ENCODE measurements at regions not wholly inside any gene's neighbourhood (a gene's known extent, or its start where the extent isn't known, plus 50 kb on each side); places are given as distances from the start of the nearest gene placed in this dataset.
"Not testable (repeated sequence)": the region's sequence is repeated elsewhere in the genome, so short reads cannot be mapped to it uniquely, and the experiment has no call there.

- H3K27me3 Mint-ChIP-seq: no peaks in the 10 kb centered on the region
- no peak overlapping the region for H3K4me3 Mint-ChIP-seq
- no peak for DNase-seq
- no peaks in the 10 kb centered on the region for H3K36me3 Mint-ChIP-seq (ENCODE audit: low read depth)
- H3K9me3 Mint-ChIP-seq: no peaks in the 10 kb centered on the region
- no peaks in the 10 kb centered on the region for H3K4me1 Mint-ChIP-seq (ENCODE audit: low read depth)
- H3K27ac Mint-ChIP-seq: no peak overlapping the region
Observed at GRCh38 chr9:75483636-75484035, 395.3 kb downstream of the OSTF1 start.

GRCh38 chr9:75487856-75488718 is 399.8 kb downstream of the OSTF1 start:
- H3K9me3 Mint-ChIP-seq: peaks cover 2% of the 10 kb centered on the region
- no peaks in the 10 kb centered on the region for H3K27me3 Mint-ChIP-seq
- no peak overlapping the region for H3K27ac Mint-ChIP-seq
- H3K4me3 Mint-ChIP-seq: no peak overlapping the region
- DNase-seq: no peak
- no peaks in the 10 kb centered on the region for H3K36me3 Mint-ChIP-seq (ENCODE audit: low read depth)
- H3K4me1 Mint-ChIP-seq (ENCODE audit: low read depth): no peaks in the 10 kb centered on the region

- no peak overlapping the region for H3K27ac Mint-ChIP-seq
- no peaks in the 10 kb centered on the region for H3K36me3 Mint-ChIP-seq (ENCODE audit: low read depth)
- H3K27me3 Mint-ChIP-seq: no peaks in the 10 kb centered on the region
- peaks cover 2% of the 10 kb centered on the region for H3K9me3 Mint-ChIP-seq
- H3K4me3 Mint-ChIP-seq: no peak overlapping the region
- no peak for DNase-seq
- no peaks in the 10 kb centered on the region for H3K4me1 Mint-ChIP-seq (ENCODE audit: low read depth)
Observed at GRCh38 chr9:75488719-75489110, 400.4 kb downstream of the OSTF1 start.

- DNase-seq: no peak
- peaks cover 2% of the 10 kb centered on the region for H3K9me3 Mint-ChIP-seq
- no peaks in the 10 kb centered on the region for H3K36me3 Mint-ChIP-seq (ENCODE audit: low read depth)
- no peaks in the 10 kb centered on the region for H3K27me3 Mint-ChIP-seq
- no peak overlapping the region for H3K4me3 Mint-ChIP-seq
- no peak overlapping the region for H3K27ac Mint-ChIP-seq
- no peaks in the 10 kb centered on the region for H3K4me1 Mint-ChIP-seq (ENCODE audit: low read depth)
Observed at GRCh38 chr9:75490326-75490725, 400.1 kb upstream of the PCSK5 start.

GRCh38 chr9:75491533-75491932 is 398.9 kb upstream of the PCSK5 start:
- H3K4me1 Mint-ChIP-seq (ENCODE audit: low read depth): no peaks in the 10 kb centered on the region
- no peak for DNase-seq
- no peak overlapping the region for H3K27ac Mint-ChIP-seq

GRCh38 chr9:75499812-75500211 is 390.7 kb upstream of the PCSK5 start:
- no peak overlapping the region for H3K4me3 Mint-ChIP-seq
- no peak overlapping the region for H3K27ac Mint-ChIP-seq
- no peaks in the 10 kb centered on the region for H3K9me3 Mint-ChIP-seq
- peaks cover 4% of the 10 kb centered on the region for H3K27me3 Mint-ChIP-seq
- H3K36me3 Mint-ChIP-seq (ENCODE audit: low read depth): no peaks in the 10 kb centered on the region
- no peaks in the 10 kb centered on the region for H3K4me1 Mint-ChIP-seq (ENCODE audit: low read depth)
- DNase-seq: no peak

More at GRCh38 chr9:75491533-75491932, 398.9 kb upstream of the PCSK5 start:
- no peaks in the 10 kb centered on the region for H3K36me3 Mint-ChIP-seq (ENCODE audit: low read depth)
- H3K4me3 Mint-ChIP-seq: no peak overlapping the region
- H3K9me3 Mint-ChIP-seq: peaks cover 2% of the 10 kb centered on the region
- no peaks in the 10 kb centered on the region for H3K27me3 Mint-ChIP-seq

- Mint-ChIP-seq H3K27me3 (peaks cover 4% of the 10 kb centered on the region), H3K27ac (no peak overlapping the region), H3K4me3 (no peak overlapping the region), H3K4me1 (ENCODE audit: low read depth) (no peaks in the 10 kb centered on the region), H3K9me3 (no peaks in the 10 kb centered on the region), H3K36me3 (ENCODE audit: low read depth) (no peaks in the 10 kb centered on the region)
- DNase-seq: no peak
Observed at GRCh38 chr9:75500479-75500878, 390.0 kb upstream of the PCSK5 start.

- not testable (repeated sequence) for H3K4me1 Mint-ChIP-seq (ENCODE audit: low read depth); H3K36me3 Mint-ChIP-seq (ENCODE audit: low read depth); H3K4me3 Mint-ChIP-seq; H3K9me3 Mint-ChIP-seq; H3K27ac Mint-ChIP-seq; DNase-seq; H3K27me3 Mint-ChIP-seq
Observed at GRCh38 chr9:75500940-75501339, 389.5 kb upstream of the PCSK5 start.

GRCh38 chr9:75504721-75505120 is 385.8 kb upstream of the PCSK5 start:
- no peak for DNase-seq
- H3K4me1 Mint-ChIP-seq (ENCODE audit: low read depth): no peaks in the 10 kb centered on the region
- no peak overlapping the region for H3K4me3 Mint-ChIP-seq
- peaks cover 4% of the 10 kb centered on the region for H3K9me3 Mint-ChIP-seq
- peaks cover 4% of the 10 kb centered on the region for H3K27me3 Mint-ChIP-seq
- no peak overlapping the region for H3K27ac Mint-ChIP-seq
- no peaks in the 10 kb centered on the region for H3K36me3 Mint-ChIP-seq (ENCODE audit: low read depth)

GRCh38 chr9:75505654-75506053 is 384.8 kb upstream of the PCSK5 start:
- Mint-ChIP-seq H3K9me3 (peaks cover 4% of the 10 kb centered on the region), H3K4me3 (no peak overlapping the region), H3K4me1 (ENCODE audit: low read depth) (no peaks in the 10 kb centered on the region), H3K27ac (no peak overlapping the region), H3K27me3 (peaks cover 4% of the 10 kb centered on the region), H3K36me3 (ENCODE audit: low read depth) (no peaks in the 10 kb centered on the region)
- no peak for DNase-seq

- no peak overlapping the region for H3K27ac Mint-ChIP-seq
Observed at GRCh38 chr9:75529463-75529862, 361.0 kb upstream of the PCSK5 start.

GRCh38 chr9:75531588-75531987 is 358.9 kb upstream of the PCSK5 start:
- H3K27me3 Mint-ChIP-seq: no peaks in the 10 kb centered on the region
- no peak overlapping the region for H3K27ac Mint-ChIP-seq
- DNase-seq: no peak
- H3K9me3 Mint-ChIP-seq: no peaks in the 10 kb centered on the region
- no peaks in the 10 kb centered on the region for H3K4me1 Mint-ChIP-seq (ENCODE audit: low read depth)
- no peak overlapping the region for H3K4me3 Mint-ChIP-seq
- H3K36me3 Mint-ChIP-seq (ENCODE audit: low read depth): no peaks in the 10 kb centered on the region

More at GRCh38 chr9:75529463-75529862, 361.0 kb upstream of the PCSK5 start:
- Mint-ChIP-seq H3K9me3 (no peaks in the 10 kb centered on the region), H3K27me3 (no peaks in the 10 kb centered on the region), H3K4me3 (no peak overlapping the region), H3K36me3 (ENCODE audit: low read depth) (no peaks in the 10 kb centered on the region), H3K4me1 (ENCODE audit: low read depth) (no peaks in the 10 kb centered on the region)
- DNase-seq: no peak

GRCh38 chr9:75532233-75533050 is 358.0 kb upstream of the PCSK5 start:
- H3K4me1 Mint-ChIP-seq (ENCODE audit: low read depth): no peaks in the 10 kb centered on the region
- no peak overlapping the region for H3K4me3 Mint-ChIP-seq
- no peak overlapping the region for H3K27ac Mint-ChIP-seq
- no peaks in the 10 kb centered on the region for H3K9me3 Mint-ChIP-seq
- DNase-seq: no peak
- no peaks in the 10 kb centered on the region for H3K36me3 Mint-ChIP-seq (ENCODE audit: low read depth)
- H3K27me3 Mint-ChIP-seq: no peaks in the 10 kb centered on the region

GRCh38 chr9:75539523-75539922 is 350.9 kb upstream of the PCSK5 start:
- Mint-ChIP-seq H3K4me3 (no peak overlapping the region), H3K27me3 (no peaks in the 10 kb centered on the region), H3K36me3 (ENCODE audit: low read depth) (no peaks in the 10 kb centered on the region), H3K27ac (no peak overlapping the region), H3K4me1 (ENCODE audit: low read depth) (no peaks in the 10 kb centered on the region), H3K9me3 (no peaks in the 10 kb centered on the region)
- DNase-seq: no peak

- Mint-ChIP-seq H3K36me3 (ENCODE audit: low read depth) (no peaks in the 10 kb centered on the region), H3K9me3 (no peaks in the 10 kb centered on the region), H3K4me3 (no peak overlapping the region), H3K4me1 (ENCODE audit: low read depth) (no peaks in the 10 kb centered on the region), H3K27me3 (no peaks in the 10 kb centered on the region), H3K27ac (no peak overlapping the region)
- no peak for DNase-seq
Observed at GRCh38 chr9:75540185-75540584, 350.3 kb upstream of the PCSK5 start.
